ENCODE measurements at regions not wholly inside any gene's neighbourhood (a gene's known extent, or its start where the extent isn't known, plus 50 kb on each side); places are given as distances from the start of the nearest gene placed in this dataset.

DNA sequence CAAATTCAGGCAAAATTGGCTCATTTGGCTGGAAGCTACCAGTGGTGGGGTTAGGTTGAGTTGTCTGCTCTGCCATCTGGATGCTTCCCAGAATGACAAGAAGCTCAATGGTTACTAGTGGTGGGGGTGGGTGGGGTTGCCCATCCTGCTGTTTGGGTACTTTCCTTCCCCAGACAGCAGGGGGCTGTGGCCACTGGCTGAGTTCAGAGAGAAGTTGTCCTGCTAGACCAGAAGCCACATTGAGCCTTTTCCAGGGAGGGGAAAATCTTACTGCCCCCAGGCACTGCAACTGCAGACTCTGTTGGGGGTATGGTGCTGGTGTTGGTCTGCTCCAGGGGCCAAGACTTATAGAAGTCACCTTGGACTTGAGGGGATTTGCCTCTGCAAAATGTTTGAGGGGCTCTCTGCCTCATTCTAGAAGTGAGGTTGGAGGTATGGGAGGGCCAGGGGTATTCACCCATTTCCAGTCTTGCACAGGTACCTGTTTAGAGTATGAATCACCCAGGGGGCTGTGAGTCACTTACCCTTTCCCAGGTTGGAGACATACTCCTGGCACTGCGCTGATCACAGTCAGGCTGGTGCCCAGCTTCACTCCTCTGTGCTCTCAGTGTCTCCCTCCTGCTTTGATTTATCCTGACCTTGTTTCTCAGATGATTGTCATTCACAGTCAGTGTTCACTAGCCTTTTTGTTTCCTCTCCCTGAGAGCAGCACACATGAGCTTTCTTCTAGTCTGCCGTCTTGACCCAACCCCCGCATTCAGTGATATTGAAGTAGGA is 89.1 kb upstream of the NEGR1 start:
- TF ChIP-seq JUN (IDR thresholded peaks at IDR 0.05; ENCODE audit: borderline replicate concordance, insufficient read depth, insufficient read length, low read depth) (no peak), POLR2AphosphoS5 (IDR thresholded peaks at IDR 0.05; ENCODE audit: insufficient read depth, low read depth, low read length) (no peak), POLR2A (IDR thresholded peaks at IDR 0.05; ENCODE audit: low read depth, low read length) (no peak)
- TF ChIP-seq, protein P1, sequence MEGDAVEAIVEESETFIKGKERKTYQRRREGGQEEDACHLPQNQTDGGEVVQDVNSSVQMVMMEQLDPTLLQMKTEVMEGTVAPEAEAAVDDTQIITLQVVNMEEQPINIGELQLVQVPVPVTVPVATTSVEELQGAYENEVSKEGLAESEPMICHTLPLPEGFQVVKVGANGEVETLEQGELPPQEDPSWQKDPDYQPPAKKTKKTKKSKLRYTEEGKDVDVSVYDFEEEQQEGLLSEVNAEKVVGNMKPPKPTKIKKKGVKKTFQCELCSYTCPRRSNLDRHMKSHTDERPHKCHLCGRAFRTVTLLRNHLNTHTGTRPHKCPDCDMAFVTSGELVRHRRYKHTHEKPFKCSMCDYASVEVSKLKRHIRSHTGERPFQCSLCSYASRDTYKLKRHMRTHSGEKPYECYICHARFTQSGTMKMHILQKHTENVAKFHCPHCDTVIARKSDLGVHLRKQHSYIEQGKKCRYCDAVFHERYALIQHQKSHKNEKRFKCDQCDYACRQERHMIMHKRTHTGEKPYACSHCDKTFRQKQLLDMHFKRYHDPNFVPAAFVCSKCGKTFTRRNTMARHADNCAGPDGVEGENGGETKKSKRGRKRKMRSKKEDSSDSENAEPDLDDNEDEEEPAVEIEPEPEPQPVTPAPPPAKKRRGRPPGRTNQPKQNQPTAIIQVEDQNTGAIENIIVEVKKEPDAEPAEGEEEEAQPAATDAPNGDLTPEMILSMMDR (IDR thresholded peaks at IDR 0.05; ENCODE audit: extremely low read depth in 1 of 2, insufficient read depth in 1 of 2, low read depth in 1 of 2, low read length in 2 of 2), result no peak

Data from endothelial cell of umbilical vein (primary cell).